ENCODE measurements at regions not wholly inside any gene's neighbourhood (a gene's known extent, or its start where the extent isn't known, plus 50 kb on each side); places are given as distances from the start of the nearest gene placed in this dataset.
A peak's percentile ranks its signal among the peaks of the same experiment; 100 is the strongest.

- H3K9me3 Mint-ChIP-seq, result no peaks in the 10 kb centered on the region
- no peak overlapping the region for H3K4me3 Mint-ChIP-seq
- no peaks in the 10 kb centered on the region for H3K27me3 Mint-ChIP-seq (ENCODE audit: low read depth)
- H3K36me3 Mint-ChIP-seq (ENCODE audit: low read depth), result no peaks in the 10 kb centered on the region
- H3K4me1 Mint-ChIP-seq, result no peaks in the 10 kb centered on the region
- H3K27ac Mint-ChIP-seq (ENCODE audit: unreplicated experiment), result no peak overlapping the region
- peak; percentile 86 for TF ChIP-seq CTCF (conservative IDR thresholded peaks at IDR 0.05)
- peak; percentile 33 for DNase-seq (ENCODE audit: low read depth, low spot score)
Observed at GRCh38 chr7:10412422-10413019, 561.2 kb upstream of the PHF14 start.

GRCh38 chr7:10418985-10419384 is 554.7 kb upstream of the PHF14 start:
- no peak for DNase-seq (ENCODE audit: low read depth, low spot score)
- no peak overlapping the region for H3K4me3 Mint-ChIP-seq
- no peaks in the 10 kb centered on the region for H3K27me3 Mint-ChIP-seq (ENCODE audit: low read depth)
- H3K27ac Mint-ChIP-seq (ENCODE audit: unreplicated experiment), result no peak overlapping the region
- H3K4me1 Mint-ChIP-seq, result peaks cover 5% of the 10 kb centered on the region
- H3K36me3 Mint-ChIP-seq (ENCODE audit: low read depth), result no peaks in the 10 kb centered on the region
- no peak for TF ChIP-seq CTCF (conservative IDR thresholded peaks at IDR 0.05)
- H3K9me3 Mint-ChIP-seq, result peaks cover 4% of the 10 kb centered on the region

- H3K27me3 Mint-ChIP-seq (ENCODE audit: low read depth), result no peaks in the 10 kb centered on the region
- no peaks in the 10 kb centered on the region for H3K36me3 Mint-ChIP-seq (ENCODE audit: low read depth)
- TF ChIP-seq CTCF (conservative IDR thresholded peaks at IDR 0.05), result no peak
- H3K4me1 Mint-ChIP-seq, result peaks cover 14% of the 10 kb centered on the region
- peaks cover 4% of the 10 kb centered on the region for H3K9me3 Mint-ChIP-seq
- no peak overlapping the region for H3K27ac Mint-ChIP-seq (ENCODE audit: unreplicated experiment)
- H3K4me3 Mint-ChIP-seq, result no peak overlapping the region
- DNase-seq (ENCODE audit: low read depth, low spot score), result no peak
Observed at GRCh38 chr7:10429031-10429430, 544.6 kb upstream of the PHF14 start.

GRCh38 chr7:10429511-10429910 is 544.2 kb upstream of the PHF14 start:
- Mint-ChIP-seq H3K4me3 (no peak overlapping the region), H3K27me3 (ENCODE audit: low read depth) (no peaks in the 10 kb centered on the region)
- TF ChIP-seq CTCF (conservative IDR thresholded peaks at IDR 0.05), result no peak

GRCh38 chr7:10436302-10436701 is 537.4 kb upstream of the PHF14 start:
- Mint-ChIP-seq H3K4me3 (no peak overlapping the region), H3K9me3 (peaks cover 4% of the 10 kb centered on the region), H3K36me3 (ENCODE audit: low read depth) (no peaks in the 10 kb centered on the region), H3K27ac (ENCODE audit: unreplicated experiment) (peak overlapping the region; percentile 13), H3K4me1 (no peaks in the 10 kb centered on the region), H3K27me3 (ENCODE audit: low read depth) (no peaks in the 10 kb centered on the region)
- no peak for TF ChIP-seq CTCF (conservative IDR thresholded peaks at IDR 0.05)
- no peak for DNase-seq (ENCODE audit: low read depth, low spot score)

More at GRCh38 chr7:10429511-10429910, 544.2 kb upstream of the PHF14 start:
- Mint-ChIP-seq H3K9me3 (peaks cover 5% of the 10 kb centered on the region), H3K27ac (ENCODE audit: unreplicated experiment) (peak overlapping the region; percentile 31), H3K36me3 (ENCODE audit: low read depth) (no peaks in the 10 kb centered on the region), H3K4me1 (peaks cover 14% of the 10 kb centered on the region)
- no peak for DNase-seq (ENCODE audit: low read depth, low spot score)

Measured in neural crest cell (in vitro differentiated cells).